ENCODE measurements at regions not wholly inside any gene's neighbourhood (a gene's known extent, or its start where the extent isn't known, plus 50 kb on each side); places are given as distances from the start of the nearest gene placed in this dataset.
A peak's percentile ranks its signal among the peaks of the same experiment; 100 is the strongest.

- Histone ChIP-seq H3K4me1 (no peaks in the 10 kb centered on the region), H3K9me3 (no peaks in the 10 kb centered on the region), H3K36me3 (ENCODE audit: low read depth, missing control alignments) (no peaks in the 10 kb centered on the region), H3K4me3 (no peak overlapping the region), H3K27me3 (no peaks in the 10 kb centered on the region), H3K27ac (no peak overlapping the region)
- intact Hi-C loops (cut with DNase I; ENCODE audit: low total_unique reads) = no loop called here
- DNase-seq = no peak
- TF ChIP-seq, protein P1, sequence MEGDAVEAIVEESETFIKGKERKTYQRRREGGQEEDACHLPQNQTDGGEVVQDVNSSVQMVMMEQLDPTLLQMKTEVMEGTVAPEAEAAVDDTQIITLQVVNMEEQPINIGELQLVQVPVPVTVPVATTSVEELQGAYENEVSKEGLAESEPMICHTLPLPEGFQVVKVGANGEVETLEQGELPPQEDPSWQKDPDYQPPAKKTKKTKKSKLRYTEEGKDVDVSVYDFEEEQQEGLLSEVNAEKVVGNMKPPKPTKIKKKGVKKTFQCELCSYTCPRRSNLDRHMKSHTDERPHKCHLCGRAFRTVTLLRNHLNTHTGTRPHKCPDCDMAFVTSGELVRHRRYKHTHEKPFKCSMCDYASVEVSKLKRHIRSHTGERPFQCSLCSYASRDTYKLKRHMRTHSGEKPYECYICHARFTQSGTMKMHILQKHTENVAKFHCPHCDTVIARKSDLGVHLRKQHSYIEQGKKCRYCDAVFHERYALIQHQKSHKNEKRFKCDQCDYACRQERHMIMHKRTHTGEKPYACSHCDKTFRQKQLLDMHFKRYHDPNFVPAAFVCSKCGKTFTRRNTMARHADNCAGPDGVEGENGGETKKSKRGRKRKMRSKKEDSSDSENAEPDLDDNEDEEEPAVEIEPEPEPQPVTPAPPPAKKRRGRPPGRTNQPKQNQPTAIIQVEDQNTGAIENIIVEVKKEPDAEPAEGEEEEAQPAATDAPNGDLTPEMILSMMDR (IDR thresholded peaks at IDR 0.05) = no peak
- TF ChIP-seq POLR2A (IDR thresholded peaks at IDR 0.05) = no peak
Observed at GRCh38 chr3:168624195-168624594, 528.5 kb upstream of the GOLIM4 start.

DNA sequence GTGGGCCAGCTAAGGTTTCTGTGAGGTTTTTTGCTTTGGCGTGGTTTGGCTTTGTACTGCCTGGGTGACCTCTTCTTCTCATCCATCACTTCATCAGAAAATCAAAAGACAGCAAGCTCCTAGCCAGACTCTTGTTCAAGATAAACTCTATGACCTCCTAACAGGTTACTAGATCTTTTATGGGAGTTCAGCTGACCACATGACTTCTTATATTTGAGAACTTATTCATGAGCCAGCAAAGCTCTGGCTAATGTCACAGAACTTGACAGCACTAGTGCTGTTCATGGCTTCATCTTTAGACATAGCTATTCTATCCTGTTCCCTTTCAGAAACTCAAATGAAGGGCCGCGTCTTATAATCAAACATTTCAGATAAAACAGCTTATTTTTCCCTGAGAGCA, 527.1 kb upstream of the GOLIM4 start:
- no peak for TF ChIP-seq POLR2A (IDR thresholded peaks at IDR 0.05)
- Histone ChIP-seq H3K4me1 (no peaks in the 10 kb centered on the region), H3K27me3 (no peaks in the 10 kb centered on the region), H3K36me3 (ENCODE audit: low read depth, missing control alignments) (no peaks in the 10 kb centered on the region), H3K27ac (no peak overlapping the region), H3K9me3 (no peaks in the 10 kb centered on the region), H3K4me3 (no peak overlapping the region)
- DNase-seq = no peak
- intact Hi-C loops (cut with DNase I; ENCODE audit: low total_unique reads) = no loop called here
- 50 to 57% methylated on average over 3 of the region's 3 CpGs for WGBS, 2 donors

- DNase-seq = peak; percentile 57
- Histone ChIP-seq H3K36me3 (ENCODE audit: low read depth, missing control alignments) (no peaks in the 10 kb centered on the region), H3K27me3 (no peaks in the 10 kb centered on the region), H3K4me3 (no peak overlapping the region), H3K9me3 (no peaks in the 10 kb centered on the region), H3K27ac (no peak overlapping the region), H3K4me1 (no peaks in the 10 kb centered on the region)
- intact Hi-C loops (cut with DNase I; ENCODE audit: low total_unique reads) = no loop called here
- no peak for TF ChIP-seq POLR2A (IDR thresholded peaks at IDR 0.05)
- TF ChIP-seq, protein P1 (IDR thresholded peaks at IDR 0.05) = peak in 1 of 3 experiments; percentile 15
- 69 to 71% methylated on average over 5 of the region's 5 CpGs for WGBS, 2 donors
Observed at GRCh38 chr3:168620854-168621253, 525.1 kb upstream of the GOLIM4 start.

DNA sequence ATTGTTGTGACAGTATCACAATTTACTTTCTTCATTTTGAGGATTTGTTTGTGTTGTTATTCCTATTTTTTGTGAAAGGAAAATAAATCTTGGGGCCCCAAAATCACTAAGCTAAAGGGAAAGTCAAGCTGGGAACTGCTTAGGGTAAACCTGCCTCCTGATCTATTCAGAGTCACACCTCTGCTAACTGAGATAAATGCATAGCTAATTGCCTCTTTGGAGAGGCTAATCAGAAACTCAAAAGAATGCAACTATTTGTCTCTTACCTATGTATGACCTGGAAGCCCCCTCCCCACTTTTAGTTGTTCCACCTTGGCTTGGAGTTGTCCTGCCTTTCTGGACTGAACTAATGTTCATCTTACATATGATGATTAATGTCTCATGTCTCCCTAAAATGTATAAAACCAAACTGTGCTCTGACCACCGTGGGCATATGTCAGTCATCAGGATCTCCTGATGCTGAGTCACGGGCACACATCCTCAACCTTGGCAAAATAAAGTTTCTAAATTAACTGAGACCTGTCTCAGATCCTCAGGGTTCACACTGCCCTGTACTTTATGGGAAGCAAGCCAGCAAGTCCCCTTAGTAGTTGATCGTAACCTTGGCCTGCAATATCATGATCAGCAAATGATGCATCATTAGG, 523.2 kb upstream of the GOLIM4 start:
- H3K36me3 ChIP-seq (ENCODE audit: low read depth, missing control alignments) = no peaks in the 10 kb centered on the region
- TF ChIP-seq, protein P1 (IDR thresholded peaks at IDR 0.05) = no peak
- no peak for TF ChIP-seq POLR2A (IDR thresholded peaks at IDR 0.05)
- intact Hi-C loops (cut with DNase I; ENCODE audit: low total_unique reads) = no loop called here
- no peaks in the 10 kb centered on the region for H3K4me1 ChIP-seq
- H3K4me3 ChIP-seq = no peak overlapping the region
- H3K9me3 ChIP-seq = no peaks in the 10 kb centered on the region
- no peak overlapping the region for H3K27ac ChIP-seq
- no peak for DNase-seq
- WGBS, 2 donors = 65 to 86% methylated on average over 3 of the region's 3 CpGs
- no peaks in the 10 kb centered on the region for H3K27me3 ChIP-seq

GRCh38 chr3:168617658-168618057, 521.9 kb upstream of the GOLIM4 start:
- Histone ChIP-seq H3K27ac (no peak overlapping the region), H3K4me3 (no peak overlapping the region), H3K9me3 (no peaks in the 10 kb centered on the region), H3K4me1 (no peaks in the 10 kb centered on the region), H3K27me3 (no peaks in the 10 kb centered on the region), H3K36me3 (ENCODE audit: low read depth, missing control alignments) (no peaks in the 10 kb centered on the region)
- DNase-seq = no peak
- intact Hi-C loops (cut with DNase I; ENCODE audit: low total_unique reads) = no loop called here
- TF ChIP-seq POLR2A (IDR thresholded peaks at IDR 0.05) = no peak
- TF ChIP-seq, protein P1 (IDR thresholded peaks at IDR 0.05) = no peak

Data from testis (tissue), 2 donors.